ENCODE measurements at regions not wholly inside any gene's neighbourhood (a gene's known extent, or its start where the extent isn't known, plus 50 kb on each side); places are given as distances from the start of the nearest gene placed in this dataset.

DNA sequence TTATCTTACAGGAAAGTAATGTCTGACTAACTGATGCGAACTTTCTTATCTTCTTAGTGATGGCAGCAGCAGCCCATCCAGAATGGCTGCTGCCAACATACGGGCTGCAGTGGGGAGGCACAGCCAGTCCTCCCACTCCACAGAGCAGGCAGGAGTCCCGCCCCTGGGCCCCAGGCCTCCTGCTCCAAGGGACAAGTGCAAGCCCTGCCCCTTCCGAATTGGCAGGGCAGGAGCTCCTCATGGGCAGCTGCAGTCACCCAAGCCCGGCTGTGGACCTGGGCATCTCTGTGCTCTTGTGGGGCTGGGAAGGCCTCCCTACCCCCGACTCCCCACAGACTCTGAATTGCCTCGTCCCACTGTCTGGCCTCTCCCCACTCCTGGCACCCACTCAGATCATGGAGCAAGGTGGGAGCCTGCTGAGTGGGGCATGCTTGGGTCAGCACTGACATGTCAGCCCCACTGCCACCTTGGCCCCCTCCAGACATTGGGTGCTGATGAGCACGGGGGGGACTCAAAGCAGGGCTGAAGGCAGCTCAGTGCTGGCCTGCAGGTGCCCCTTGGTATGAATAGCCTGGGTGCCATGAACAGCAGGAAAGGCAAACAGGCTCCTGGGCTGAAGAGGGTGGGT, 618.9 kb upstream of the KCNMB2 start:
- TF ChIP-seq POLR2AphosphoS5 (IDR thresholded peaks at IDR 0.05; ENCODE audit: low read depth, low read length): no peak
- TF ChIP-seq POLR2A (IDR thresholded peaks at IDR 0.05; ENCODE audit: low read depth, low read length): no peak

Data from GM12891 (cell line).